PC-9 (cell line): ENCODE measurements at regions not wholly inside any gene's neighbourhood (a gene's known extent, or its start where the extent isn't known, plus 50 kb on each side); places are given as distances from the start of the nearest gene placed in this dataset.

Experiments
- BruUV-seq: library from RNA; stranded (reverse); fragments of 400-500 nt; replicated peaks from 2 replicates; lab custom pipeline; 2021; lab: Mats Ljungman, UMichigan
- CTCF ChIA-PET: fragments of 300-600 bp; sonication (Branson Sonifier 250); formaldehyde crosslinking; loops from one replicate; lab custom pipeline; 2022; ENCODE audit warnings: antibody characterized with exemption; lab: Charles Lee
- POLR2A ChIA-PET: fragments of 300-600 bp; sonication (Branson Sonifier 250); formaldehyde crosslinking; loops from one replicate; lab custom pipeline; 2022; ENCODE audit warnings: antibody characterized with exemption; ENCODE audit not compliant: unreplicated experiment; lab: Charles Lee
- DNase-seq, 2 experiments: peaks; one replicate each; pipeline versions ENCODE4 v3.0.0 to v3.0.0-alpha.2; 2015 to 2022; ENCODE audit warnings: mixed read lengths in 1 of 2
- H2AFZ ChIP-seq: fragments of 200-600 bp; sonication (generic); 2 replicates; pipeline ENCODE4 v1.8.1; 2017; ENCODE audit warnings: antibody characterized with exemption
- H3F3A ChIP-seq: fragments of 200-600 bp; sonication (generic); 2 replicates; pipeline ENCODE4 v1.8.1; 2017; ENCODE audit warnings: antibody characterized with exemption, mild to moderate bottlenecking, low read depth; ENCODE audit not compliant: insufficient read depth
- H3K27ac ChIP-seq: fragments of 200-600 bp; sonication (generic); 2 replicates; pipeline ENCODE4 v1.6.1; 2016; ENCODE audit warnings: mixed run types
- H3K27me3 ChIP-seq: fragments of 200-600 bp; sonication (generic); 2 replicates; pipeline ENCODE4 v1.6.1; 2016; ENCODE audit warnings: low read depth, mixed run types; ENCODE audit not compliant: insufficient read depth
- H3K36me3 ChIP-seq: fragments of 200-600 bp; sonication (generic); 2 replicates; pipeline ENCODE4 v1.6.1; 2016; ENCODE audit warnings: low read depth, mixed run types
- H3K4me1 ChIP-seq: fragments of 200-600 bp; sonication (generic); replicated peaks from 2 replicates; pipeline ENCODE4 v1.6.1; 2016; ENCODE audit warnings: mixed run types; ENCODE audit not compliant: insufficient read depth
- H3K4me2 ChIP-seq: fragments of 200-600 bp; sonication (generic); 2 replicates; pipeline ENCODE4 v1.6.1; 2017; ENCODE audit warnings: mixed run types
- H3K4me3 ChIP-seq: fragments of 200-600 bp; sonication (generic); 2 replicates; pipeline ENCODE4 v1.6.1; 2016; ENCODE audit warnings: mixed run types
- H3K79me2 ChIP-seq: fragments of 200-600 bp; sonication (generic); 2 replicates; pipeline ENCODE4 v1.6.1; 2017; ENCODE audit warnings: low read depth, mixed run types
- H3K9me2 ChIP-seq: fragments of 200-600 bp; sonication (generic); 2 replicates; pipeline ENCODE4 v1.8.1; 2017; ENCODE audit warnings: mild to moderate bottlenecking; ENCODE audit not compliant: insufficient read depth
- H3K9me3 ChIP-seq: fragments of 200-600 bp; sonication (generic); 2 replicates; pipeline ENCODE4 v1.8.1; 2016; ENCODE audit warnings: low read depth; ENCODE audit not compliant: insufficient read depth
- H4K20me1 ChIP-seq: fragments of 200-600 bp; sonication (generic); 2 replicates; pipeline ENCODE4 v1.8.1; 2017; ENCODE audit not compliant: insufficient read depth
- EZH2 ChIP-seq: fragments of 200-600 bp; sonication (generic); IDR thresholded peaks from 2 replicates; pipeline ENCODE4 v1.8.0; 2017; ENCODE audit warnings: antibody characterized with exemption, low read depth
- intact Hi-C: fragments of 100-400 bp; cut with micrococcal nuclease; formaldehyde crosslinking; loops from one replicate; pipeline ENCODE4 v1.10.0; 2022; ENCODE audit not compliant: unreplicated experiment
- TF ChIP-seq, protein P1 (sequence below): fragments of 200-600 bp; sonication (generic); conservative IDR thresholded peaks from 2 replicates; pipeline ENCODE4 v1.6.1; 2017; ENCODE audit warnings: mixed run types, antibody characterized with exemption, mild to moderate bottlenecking, moderate library complexity

DNA sequence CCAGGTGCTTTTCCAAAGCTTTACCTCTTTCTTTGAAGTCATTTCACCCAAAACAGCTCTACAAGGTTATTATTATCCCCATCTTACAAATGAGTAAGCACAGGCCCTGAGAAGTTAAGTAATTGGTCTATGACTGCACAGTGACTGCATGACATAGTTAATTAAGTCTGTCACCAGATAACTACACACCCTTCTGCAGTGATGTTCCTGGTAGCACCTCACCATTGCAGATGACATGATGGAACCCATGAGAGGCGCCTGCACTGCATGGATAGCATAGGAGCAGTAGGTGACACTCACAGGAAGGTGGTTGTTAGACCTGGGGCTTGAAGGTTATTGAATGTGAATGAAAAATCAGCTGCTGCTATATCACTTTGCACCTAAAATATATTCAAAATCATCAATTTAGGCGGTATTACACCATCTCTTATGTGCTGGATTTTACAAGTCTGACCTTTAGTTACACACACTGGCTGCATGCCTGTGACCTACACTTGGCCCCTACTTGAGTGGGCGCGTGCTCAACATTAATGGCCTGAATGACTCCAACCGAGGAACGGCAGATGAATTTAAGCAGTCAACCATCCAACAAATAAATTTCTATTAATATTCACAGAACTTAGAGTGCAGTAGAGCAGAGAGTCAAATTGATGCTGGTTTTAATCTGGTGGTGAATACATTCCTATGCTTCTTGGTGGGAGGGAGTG, 239.6 kb downstream of the CDH11 start:
- H3K79me2 ChIP-seq = no peaks in the 10 kb centered on the region
- no peak overlapping the region for H2AFZ ChIP-seq
- intact Hi-C loops = no loop called here
- H3K4me2 ChIP-seq = no peak overlapping the region
- no peak for TF ChIP-seq EZH2
- TF ChIP-seq, protein P1, sequence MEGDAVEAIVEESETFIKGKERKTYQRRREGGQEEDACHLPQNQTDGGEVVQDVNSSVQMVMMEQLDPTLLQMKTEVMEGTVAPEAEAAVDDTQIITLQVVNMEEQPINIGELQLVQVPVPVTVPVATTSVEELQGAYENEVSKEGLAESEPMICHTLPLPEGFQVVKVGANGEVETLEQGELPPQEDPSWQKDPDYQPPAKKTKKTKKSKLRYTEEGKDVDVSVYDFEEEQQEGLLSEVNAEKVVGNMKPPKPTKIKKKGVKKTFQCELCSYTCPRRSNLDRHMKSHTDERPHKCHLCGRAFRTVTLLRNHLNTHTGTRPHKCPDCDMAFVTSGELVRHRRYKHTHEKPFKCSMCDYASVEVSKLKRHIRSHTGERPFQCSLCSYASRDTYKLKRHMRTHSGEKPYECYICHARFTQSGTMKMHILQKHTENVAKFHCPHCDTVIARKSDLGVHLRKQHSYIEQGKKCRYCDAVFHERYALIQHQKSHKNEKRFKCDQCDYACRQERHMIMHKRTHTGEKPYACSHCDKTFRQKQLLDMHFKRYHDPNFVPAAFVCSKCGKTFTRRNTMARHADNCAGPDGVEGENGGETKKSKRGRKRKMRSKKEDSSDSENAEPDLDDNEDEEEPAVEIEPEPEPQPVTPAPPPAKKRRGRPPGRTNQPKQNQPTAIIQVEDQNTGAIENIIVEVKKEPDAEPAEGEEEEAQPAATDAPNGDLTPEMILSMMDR = no peak
- BruUV-seq = no TSS peak
- ChIA-PET POLR2A (no interaction called here), CTCF (no interaction called here)
- no peaks in the 10 kb centered on the region for H4K20me1 ChIP-seq
- no peaks in the 10 kb centered on the region for H3K27me3 ChIP-seq
- no peak for DNase-seq
- H3K9me3 ChIP-seq = no peaks in the 10 kb centered on the region
- H3K36me3 ChIP-seq = no peaks in the 10 kb centered on the region
- H3K9me2 ChIP-seq = no peaks in the 10 kb centered on the region
- no peak overlapping the region for H3K4me3 ChIP-seq
- no peaks in the 10 kb centered on the region for H3K4me1 ChIP-seq
- H3F3A ChIP-seq = no peaks in the 10 kb centered on the region
- no peak overlapping the region for H3K27ac ChIP-seq

DNA sequence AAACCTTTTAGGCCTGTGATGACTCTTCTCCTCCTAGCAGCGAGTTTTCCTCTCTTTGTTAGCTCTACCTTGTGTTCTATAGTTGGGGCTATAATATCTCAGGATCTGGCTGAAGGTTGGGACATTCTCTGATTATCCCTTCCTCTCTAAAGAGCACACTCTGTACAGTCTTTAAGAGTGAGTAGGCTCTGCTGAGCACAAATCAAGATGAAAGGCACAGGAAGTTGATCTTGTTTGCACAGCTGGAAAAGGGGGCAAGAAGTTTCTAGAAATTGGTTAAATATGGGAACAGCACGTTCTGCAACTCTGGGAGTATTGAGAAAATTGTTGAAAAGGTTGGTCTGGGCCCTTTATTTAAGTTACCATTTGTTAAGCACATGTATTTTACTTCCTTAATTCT, 240.9 kb downstream of the CDH11 start:
- Histone ChIP-seq H3K36me3 (no peaks in the 10 kb centered on the region), H3K79me2 (no peaks in the 10 kb centered on the region), H3K4me2 (no peak overlapping the region), H3K27ac (no peak overlapping the region), H2AFZ (no peak overlapping the region), H4K20me1 (no peaks in the 10 kb centered on the region), H3K9me2 (no peaks in the 10 kb centered on the region), H3K4me3 (no peak overlapping the region), H3K27me3 (no peaks in the 10 kb centered on the region), H3K9me3 (no peaks in the 10 kb centered on the region), H3K4me1 (no peaks in the 10 kb centered on the region), H3F3A (no peaks in the 10 kb centered on the region)
- TF ChIP-seq, protein P1 = no peak
- no peak for TF ChIP-seq EZH2
- intact Hi-C loops = no loop called here
- ChIA-PET CTCF (no interaction called here), POLR2A (no interaction called here)
- no TSS peak for BruUV-seq
- no peak for DNase-seq

DNA sequence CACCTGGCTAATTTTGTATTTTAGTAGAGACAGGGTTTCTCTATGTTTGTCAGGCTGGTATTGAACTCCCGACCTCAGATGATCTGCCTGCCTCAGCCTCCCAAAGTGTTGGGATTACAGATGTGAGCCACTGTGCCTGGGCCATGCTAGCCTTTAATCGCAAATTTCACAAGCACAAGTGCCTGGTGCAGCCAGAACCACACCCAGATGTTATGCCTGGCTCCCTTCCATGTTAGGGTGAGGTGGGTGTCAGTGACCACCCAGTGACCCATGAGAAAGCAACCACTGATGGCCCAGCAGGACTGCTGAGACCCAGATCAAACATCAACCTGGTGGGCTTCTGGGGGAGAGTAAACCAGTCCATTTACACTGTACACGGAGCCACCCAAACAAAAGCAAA, 241.9 kb downstream of the CDH11 start:
- CTCF ChIA-PET = no interaction called here
- intact Hi-C loops = no loop called here
- no peak overlapping the region for H2AFZ ChIP-seq
- H3K4me2 ChIP-seq = no peak overlapping the region
- BruUV-seq = no TSS peak
- no peak overlapping the region for H3K4me3 ChIP-seq
- H3K79me2 ChIP-seq = no peaks in the 10 kb centered on the region
- POLR2A ChIA-PET = no interaction called here
- TF ChIP-seq, protein P1 = no peak
- no peak for TF ChIP-seq EZH2
- no peaks in the 10 kb centered on the region for H3K27me3 ChIP-seq
- H3F3A ChIP-seq = no peaks in the 10 kb centered on the region
- H4K20me1 ChIP-seq = no peaks in the 10 kb centered on the region
- no peaks in the 10 kb centered on the region for H3K9me2 ChIP-seq
- no peak overlapping the region for H3K27ac ChIP-seq
- H3K4me1 ChIP-seq = no peaks in the 10 kb centered on the region
- no peaks in the 10 kb centered on the region for H3K9me3 ChIP-seq
- no peaks in the 10 kb centered on the region for H3K36me3 ChIP-seq
- DNase-seq = no peak
